Prostate gland (tissue), 2 donors: ENCODE measurements at regions not wholly inside any gene's neighbourhood (a gene's known extent, or its start where the extent isn't known, plus 50 kb on each side); places are given as distances from the start of the nearest gene placed in this dataset.

Source experiments
- CTCF ChIP-seq, 4 experiments: fragments of 200-600 bp in 2 of 4; fragments of 450-650 bp in 2 of 4; sonication (generic) in 2 of 4; IDR thresholded peaks; 1 replicate in 3 of 4; 2 replicates in 1 of 4; pipeline ENCODE4 v1.5.1; 2016 to 2019; ENCODE audit warnings: antibody characterized with exemption in 4 of 4, mild to moderate bottlenecking in 2 of 4, moderate library complexity in 2 of 4
- POLR2AphosphoS5 ChIP-seq: sonication (generic); formaldehyde crosslinking; IDR thresholded peaks from one replicate; pipeline ENCODE4 v1.6.1; 2017; ENCODE audit warnings: antibody characterized with exemption

- TF ChIP-seq POLR2AphosphoS5 = no peak
- TF ChIP-seq CTCF (IDR thresholded peaks at IDR 0.05) = no peak
Observed at GRCh38 chr13:72205773-72206172, 338.8 kb upstream of the DACH1 start.
